NCI-H146 treated with DMSO at 0.1 percent for 48 hours (cell line): ENCODE measurements at regions not wholly inside any gene's neighbourhood (a gene's known extent, or its start where the extent isn't known, plus 50 kb on each side); places are given as distances from the start of the nearest gene placed in this dataset.

ENCODE experiments used
- DNase-seq: peaks from one replicate; lab custom pipeline; 2025; ENCODE audit not compliant: unreplicated experiment; lab: John Stamatoyannopoulos, UW

DNA sequence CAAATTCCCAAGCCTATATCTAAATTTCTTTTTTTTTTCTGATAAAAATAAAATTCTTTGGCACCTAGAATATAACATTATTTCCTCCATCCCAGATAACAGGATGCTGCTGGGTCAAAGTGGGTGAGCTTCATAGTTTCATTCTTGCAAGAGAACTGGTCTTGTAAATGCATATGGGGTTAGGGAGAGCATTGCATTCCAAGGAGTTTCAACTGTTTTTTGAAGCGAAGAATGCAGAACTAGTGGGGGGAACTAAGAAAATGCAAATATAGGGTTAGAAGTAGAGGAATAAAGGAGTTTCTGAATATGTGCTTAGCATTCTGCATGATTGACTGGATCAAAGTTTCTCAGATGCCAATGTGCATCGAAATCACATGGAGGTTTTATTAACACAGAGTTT, 347.2 kb upstream of the XYLT1 start:
- no peak for DNase-seq

DNA sequence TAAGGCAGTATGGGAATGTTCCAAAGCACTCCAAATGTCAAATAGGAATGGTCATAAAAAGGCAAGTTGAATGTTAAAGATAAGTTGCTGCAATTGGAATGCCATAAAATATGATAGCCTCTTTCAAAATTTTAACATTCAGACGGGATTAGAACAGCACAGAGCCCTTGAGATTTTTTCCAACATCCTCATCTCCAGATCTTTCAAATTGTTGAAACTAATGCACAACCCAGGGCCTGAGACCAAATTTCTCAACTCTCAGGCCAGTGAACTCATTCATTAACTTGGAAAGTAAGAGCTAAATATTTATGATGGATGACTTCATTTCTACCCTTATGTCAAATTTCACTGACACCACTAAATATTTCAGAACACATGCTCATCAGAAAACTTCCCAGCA, 346.5 kb upstream of the XYLT1 start:
- DNase-seq = no peak

DNA sequence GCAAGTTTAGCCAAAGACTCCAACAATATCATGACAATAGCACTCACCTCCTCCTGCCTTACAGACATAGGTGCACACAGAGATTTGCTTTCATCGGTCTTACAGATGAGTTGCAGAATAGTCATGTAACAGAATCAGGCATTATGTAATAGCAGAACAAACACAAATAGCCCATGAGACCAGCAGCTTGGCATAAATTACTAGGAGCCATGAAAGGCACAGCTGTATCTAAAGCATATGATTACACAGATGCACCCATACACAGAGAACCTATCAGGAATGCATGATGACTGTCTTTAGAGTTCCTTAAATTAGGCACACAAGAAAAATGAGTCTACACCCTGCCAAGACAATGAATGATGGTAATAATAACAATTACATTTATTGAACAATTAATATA, 342.0 kb upstream of the XYLT1 start:
- no peak for DNase-seq

DNA sequence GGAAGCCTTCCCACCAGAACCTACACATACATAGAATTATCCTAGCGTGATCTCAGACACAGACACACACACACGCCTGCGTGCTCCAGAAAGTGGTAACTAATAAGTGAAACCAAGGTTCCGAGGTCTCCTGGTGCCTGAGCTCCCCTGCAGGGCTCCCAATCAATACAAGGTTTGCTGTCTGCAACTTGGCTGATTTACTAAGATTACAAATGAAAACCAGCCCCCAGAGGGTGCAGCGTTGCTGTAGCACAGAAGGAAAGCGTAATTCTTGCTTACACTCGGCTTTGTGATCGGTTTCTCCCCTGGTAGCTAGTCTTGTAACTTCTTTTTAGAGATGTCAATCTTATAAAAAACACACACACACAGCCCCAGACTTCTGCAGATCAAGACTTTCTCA, 334.1 kb upstream of the XYLT1 start:
- DNase-seq = no peak

DNA sequence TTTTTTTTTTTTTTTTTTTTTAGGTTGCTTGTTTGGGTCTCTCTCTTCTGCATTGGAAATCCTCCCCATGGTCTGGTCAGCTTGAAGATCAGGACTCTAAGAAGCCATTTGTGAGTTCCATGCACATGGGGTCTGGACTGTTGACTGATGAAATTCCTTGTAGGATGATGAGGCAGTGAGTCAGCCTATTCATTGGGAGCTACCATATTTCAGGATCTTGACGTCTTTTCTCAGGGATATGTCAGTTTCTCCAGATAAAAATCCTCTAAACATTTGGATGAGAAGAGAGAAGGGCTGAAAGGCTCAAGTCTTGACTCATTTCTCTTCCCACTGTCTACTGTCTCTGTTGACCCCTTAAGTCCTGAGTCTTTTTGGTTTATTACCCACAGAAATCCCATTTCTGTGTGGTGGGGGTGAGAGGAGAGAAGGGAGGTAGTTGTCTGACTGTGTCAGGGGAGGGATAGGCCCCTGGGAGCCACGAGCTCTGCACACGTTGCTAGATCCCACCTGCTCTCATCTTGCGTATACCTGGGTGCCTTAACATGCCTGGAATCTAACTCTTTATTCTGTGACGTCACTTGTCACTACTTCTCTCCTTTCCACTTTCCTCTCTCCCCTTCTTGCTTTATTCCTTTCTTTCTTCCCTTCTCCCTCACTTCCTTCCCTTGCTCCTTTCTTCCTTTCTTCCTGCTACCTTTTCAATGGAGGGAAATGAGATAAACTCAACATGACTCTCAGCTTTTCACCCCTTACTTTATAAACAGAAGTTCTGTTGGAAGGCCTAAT, 333.1 kb upstream of the XYLT1 start:
- DNase-seq = no peak

DNA sequence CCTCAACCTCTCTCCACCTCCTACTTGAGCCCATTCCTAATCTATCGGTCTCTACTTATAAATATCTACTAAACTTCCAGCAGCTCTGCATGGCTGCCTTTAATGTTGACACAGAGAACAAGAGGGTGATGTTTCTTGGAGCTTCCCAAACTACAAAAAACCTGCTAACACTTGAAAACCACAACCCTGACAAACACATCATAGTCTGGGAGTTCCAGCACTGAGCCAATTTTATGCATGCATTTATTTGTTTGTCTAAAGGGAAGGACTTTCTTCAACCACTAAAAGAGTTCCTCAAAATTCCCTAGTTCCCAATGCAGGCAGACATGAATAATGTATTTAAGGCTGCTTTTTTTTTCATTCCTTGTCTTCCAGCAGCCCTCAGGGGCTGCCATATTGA, 331.8 kb upstream of the XYLT1 start:
- DNase-seq = no peak

DNA sequence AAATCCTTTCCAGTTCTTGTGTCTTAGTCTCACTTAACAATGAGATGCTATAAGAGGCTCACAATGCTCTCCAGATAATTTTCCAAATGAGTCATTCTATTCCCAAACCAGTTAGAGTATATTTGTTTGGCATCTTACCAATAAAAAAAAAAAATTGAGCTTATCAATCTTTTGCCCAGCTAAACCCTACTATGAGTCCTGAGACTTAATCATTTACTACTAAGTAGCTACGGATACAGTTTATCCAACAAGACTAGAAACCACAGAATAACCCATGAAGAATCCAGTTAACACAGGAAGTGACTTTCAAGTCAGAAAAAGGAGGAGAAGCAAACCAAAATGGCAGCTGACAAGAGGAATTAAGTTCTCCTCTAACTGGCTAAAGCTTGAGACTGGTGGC, 330.3 kb upstream of the XYLT1 start:
- DNase-seq = no peak

DNA sequence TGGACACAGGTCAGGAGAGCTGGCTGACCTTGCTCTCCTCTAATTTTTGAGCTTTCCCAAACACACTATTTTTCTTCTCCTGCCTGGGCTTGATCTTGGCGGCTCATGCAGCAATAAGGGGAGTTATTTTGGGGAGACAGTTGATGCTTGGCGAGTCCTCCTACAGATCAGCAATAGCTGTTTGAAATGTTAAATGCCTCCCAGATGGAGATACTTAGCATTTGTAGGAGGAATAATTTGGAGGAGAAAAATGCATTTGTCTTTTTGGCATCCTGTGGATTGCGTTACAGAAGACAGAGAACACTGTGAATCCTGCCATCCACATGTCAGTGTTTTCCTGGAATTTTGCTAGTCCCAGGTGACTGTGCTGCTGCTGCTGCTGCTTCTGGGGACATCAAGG, 328.0 kb upstream of the XYLT1 start:
- no peak for DNase-seq

DNA sequence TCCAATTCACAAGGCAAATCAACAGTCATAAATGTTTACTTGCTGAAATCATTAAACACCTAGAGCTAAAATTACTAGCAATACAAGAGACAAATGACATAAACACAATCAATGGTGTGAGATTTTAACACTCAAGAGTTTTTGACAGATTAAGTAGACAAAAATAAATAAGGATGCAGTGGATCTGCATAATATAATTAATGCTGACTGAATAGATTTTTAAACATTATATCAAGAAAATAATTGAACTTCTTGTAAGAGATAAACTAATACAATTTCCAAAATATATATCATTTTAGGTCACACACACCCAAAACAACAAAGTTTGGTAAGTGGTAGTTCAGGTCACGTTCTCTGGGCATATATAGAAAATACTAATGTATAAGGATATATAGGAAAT, 322.6 kb upstream of the XYLT1 start:
- DNase-seq = no peak

DNA sequence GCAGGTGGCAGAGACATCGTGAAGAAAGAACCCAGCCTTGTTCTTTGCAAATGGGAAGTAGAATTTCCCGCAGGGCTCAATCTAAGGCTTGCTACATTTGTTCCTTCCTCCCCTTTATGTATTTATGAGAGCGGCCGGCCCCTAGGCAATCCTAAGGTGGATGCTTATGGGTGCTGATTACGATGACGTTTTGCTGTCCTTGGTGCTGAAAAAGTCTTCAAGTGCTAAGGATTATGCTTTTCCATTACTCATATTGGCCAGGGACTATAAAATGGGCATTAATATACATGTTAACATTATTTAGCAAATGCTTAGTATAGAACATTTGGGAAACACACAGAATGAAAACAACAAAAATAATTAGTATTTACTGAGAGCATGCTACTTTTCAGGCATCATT, 313.3 kb upstream of the XYLT1 start:
- no peak for DNase-seq

DNA sequence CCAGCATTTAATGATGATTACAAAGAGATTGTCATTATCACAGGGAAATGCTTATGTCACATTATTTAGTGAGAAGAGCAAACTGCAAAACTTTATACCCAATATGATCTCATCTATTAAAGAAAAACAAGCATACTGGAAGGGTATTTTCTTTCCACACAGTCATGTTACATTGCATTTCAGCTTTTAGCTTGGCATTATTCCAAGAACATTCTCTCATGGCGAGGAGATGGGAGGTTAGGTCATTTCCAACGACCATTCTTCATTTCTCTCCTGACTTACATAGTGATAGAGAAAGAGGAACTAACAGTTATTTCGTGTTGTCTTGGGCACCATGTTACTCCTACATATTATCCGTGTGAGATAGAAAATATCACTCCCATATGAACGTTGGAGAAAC, 309.4 kb upstream of the XYLT1 start:
- DNase-seq = no peak

DNA sequence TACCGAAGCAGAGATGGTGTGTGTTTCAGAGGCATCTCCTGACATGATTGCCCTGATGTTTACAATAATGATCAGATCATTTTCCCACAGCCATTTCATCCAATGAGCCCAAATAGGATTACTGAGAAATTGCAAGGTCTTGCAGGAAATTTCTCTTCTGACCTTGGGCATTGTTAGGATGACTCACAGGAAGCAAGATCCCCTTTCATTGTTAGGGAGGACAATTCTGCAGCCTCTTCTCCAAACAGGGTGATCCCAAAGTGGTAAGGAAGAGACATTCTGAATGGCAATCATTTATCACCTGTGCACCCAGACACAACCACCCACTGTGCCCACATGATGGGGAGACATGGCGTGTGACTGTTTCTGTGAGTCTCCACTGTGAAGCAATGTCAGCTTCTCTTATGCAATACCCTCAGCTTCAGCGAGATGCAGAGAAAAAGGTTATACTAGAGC, 306.7 kb upstream of the XYLT1 start:
- DNase-seq = no peak

DNA sequence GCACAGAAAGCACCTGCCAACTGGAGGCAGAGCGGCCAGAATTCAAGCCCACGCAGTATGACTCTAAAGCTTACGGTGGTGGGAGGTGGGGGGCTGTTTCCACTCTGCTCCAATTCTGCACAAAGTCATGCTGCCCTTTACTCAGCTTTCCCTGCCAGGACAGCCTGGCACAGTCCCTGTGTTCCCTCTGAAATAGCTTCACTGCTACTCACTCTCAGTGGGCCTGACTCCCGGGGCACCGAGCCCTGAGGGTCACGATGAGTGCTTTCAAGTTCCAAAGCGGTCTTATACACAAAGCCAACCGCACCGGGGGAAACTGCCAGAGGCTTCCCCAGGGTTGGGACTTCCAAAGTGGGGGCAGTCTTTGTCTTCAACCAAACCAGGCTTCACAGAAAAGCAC, 306.1 kb upstream of the XYLT1 start:
- no peak for DNase-seq

DNA sequence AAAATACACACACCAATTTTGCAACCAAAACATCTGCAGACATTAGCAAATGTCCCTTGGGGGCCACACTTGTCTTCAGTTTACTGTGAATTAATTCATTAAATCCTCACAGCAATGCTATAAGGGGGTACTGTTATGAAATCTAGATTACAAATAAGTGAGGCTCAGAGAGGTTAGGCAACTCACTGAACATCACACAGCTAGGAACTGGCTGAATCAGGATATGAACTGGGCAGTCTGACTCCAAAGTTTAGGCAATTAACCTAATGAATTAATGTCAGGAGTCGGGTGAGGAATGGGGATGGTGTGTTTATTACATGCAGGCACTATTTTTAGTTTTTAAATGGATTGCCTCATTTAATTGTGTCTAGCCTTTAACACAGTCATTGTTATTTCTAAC, 305.7 kb upstream of the XYLT1 start:
- no peak for DNase-seq

DNA sequence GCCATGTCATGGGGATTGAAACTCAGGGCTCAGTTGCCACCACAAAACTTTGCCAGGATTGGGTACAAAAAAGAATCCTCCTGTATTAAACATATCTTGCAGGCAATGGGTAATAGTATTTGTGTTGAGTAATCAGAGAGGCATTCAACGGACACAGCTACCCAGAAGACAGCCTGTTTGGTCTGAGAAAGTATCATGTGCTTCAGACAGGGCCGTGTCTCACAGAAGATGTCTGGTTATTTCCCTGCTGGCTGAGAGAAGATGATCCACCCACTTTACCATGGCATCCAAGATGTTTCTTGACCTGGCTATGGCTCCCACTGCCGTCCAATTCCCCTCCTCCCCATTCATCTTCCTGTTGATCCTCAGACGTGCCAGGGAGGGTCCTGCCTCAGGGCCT, 304.3 kb upstream of the XYLT1 start:
- DNase-seq = no peak

DNA sequence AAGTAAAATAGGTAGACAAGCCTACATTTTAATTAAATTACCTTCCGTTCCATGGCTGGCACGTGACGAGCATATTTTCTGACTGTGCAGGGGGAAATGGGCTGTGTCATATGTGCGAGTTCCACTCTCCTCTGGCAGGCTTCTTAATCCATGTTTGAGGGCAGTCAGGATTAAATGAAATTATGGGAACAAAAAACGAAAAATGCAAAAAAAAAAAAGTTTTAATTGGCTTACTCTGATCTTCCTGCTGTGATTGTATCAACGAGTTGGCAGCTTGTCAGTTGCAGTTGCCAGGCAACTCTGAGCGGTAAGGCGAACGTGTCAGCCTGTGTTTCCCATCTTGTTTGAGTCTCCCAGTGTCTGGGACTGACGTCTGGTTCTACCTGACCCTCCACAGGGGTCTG, 302.9 kb upstream of the XYLT1 start:
- DNase-seq = no peak

DNA sequence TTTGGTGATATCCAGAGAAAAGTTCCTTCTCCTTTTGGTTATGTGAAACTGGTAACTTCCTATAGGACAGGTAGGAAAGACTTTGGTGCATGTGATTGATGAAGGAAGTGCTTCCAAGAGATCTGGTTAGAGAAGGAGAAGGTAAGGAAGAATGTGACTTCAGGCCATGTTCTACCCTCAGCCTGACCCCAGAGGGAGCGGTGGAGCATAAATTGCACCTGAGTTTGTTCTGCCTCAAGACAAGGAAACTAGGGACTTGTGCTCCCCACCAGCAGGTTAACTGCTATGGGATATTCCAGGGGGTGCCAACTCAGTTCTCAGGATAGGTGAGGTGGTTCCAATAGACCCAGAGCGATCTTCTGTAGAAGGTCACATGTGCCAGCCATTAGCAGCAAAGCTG, 299.3 kb upstream of the XYLT1 start:
- no peak for DNase-seq

DNA sequence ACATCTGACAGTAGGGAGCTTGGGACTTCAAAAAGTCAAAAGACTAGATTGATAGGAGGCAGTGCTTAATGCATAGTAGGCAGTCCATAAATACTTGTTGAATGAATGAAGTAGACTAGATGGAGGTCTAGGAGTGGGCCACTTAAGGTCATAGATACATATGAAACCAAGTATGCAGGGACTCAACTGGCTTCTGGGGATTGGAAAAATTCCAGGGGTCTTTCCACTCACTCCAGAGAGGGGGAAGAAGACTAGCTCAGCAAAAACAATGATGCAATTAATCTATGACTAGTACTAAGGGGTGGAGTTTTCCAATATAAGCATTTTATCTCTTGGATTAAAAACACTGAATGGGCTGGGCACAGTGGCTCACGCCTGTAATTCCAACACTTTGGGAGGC, 298.3 kb upstream of the XYLT1 start:
- DNase-seq = no peak

DNA sequence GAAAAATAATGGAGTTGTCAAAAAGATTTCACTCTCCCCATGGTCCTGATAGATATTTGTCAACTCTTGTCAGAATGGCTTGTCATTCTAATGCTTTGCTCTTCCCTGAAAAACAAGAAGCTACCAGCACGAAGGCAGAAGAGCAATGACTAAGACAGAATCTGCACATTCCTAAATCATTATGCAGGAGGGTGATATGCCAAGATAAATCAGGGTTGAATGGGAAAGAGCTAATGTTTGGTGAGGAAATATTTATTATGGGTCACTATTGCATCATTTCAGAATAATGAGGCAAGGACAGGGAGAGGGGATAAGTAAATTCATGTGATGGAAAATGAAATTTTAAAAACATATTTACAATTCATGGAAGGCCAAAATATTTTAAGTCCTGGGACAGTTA, 297.5 kb upstream of the XYLT1 start:
- DNase-seq = no peak

DNA sequence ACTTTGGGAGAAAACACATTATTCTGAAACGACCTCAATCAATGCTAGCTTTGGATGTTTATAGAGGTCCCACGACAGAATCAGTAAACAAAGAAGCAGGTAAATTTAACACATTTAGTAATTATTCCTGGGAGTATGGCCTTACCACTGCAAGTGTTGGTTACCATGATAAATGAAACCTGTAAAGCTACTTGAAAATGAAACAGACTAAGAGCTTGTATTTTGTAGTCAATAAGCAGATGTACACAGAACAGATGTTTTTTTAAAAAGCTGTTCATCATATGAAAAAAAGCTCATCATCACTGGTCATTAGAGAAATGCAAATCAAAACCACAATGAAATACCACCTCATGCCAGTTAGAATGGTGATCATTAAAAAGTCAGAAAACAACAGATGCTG, 295.3 kb upstream of the XYLT1 start:
- DNase-seq = no peak

DNA sequence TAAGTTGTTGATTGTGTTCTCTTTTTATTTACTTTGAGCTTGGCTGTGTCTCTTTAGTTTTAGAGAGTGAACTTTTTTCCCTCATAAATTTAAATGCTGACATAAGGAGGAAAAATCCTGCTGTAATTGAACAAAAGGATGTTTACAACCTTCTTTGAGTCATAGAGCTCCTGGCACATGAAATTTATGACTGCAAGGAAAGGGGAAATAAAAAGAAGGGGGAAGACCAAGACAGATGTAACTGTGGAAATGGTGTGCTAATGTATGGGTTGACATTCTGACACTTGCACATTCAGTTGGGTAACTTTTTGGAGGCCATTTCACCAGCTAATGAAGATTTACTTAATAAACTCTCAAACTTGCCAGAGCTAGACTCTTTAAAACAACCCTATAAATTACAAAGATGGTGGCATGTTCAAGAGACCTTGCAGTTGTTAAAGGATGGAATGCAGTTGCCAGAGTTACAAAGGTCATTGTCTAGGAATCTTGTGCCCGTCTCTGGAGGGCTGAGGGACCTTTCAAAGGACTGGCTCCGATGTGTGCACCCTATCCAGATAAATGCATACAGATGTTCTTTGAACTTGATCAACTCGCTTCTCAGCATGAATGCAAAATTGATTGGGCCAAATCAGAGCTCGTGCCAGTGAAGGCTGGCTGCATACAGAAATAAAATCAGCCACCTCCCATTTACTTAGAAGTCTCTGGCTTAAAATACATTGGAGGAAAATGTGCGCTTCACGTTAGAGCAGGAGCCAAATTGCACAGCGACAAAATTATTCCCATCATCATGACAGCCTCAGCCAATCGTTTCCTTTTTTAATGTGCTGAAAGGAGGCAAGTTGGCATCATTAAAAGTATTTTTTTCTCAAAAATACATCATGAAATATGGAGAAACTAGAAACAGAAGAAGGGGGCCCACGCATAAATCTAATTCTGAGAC, 289.0 kb upstream of the XYLT1 start:
- DNase-seq = no peak

DNA sequence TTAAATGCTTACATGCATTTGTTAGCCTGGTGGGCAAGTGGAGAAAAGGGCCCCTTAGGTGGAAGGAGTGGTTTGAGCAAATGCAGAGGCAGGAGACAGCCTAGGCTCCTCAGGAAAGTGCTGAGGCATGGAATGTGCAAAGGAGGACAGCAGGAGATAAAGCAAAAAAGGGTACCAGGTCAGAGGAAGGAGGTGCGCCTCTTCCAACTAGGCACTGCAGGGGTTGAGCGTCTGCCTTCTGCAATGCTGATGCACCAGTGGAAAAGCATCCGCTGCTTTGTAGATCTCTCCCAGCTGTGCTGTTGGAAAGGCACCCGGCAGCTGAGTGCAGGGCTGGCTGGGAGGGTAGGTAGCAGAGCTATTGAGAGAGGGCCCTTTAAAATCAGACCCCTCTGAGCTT, 287.0 kb upstream of the XYLT1 start:
- no peak for DNase-seq
